Activated CD4-positive, alpha-beta T cell treated with anti-CD3 and anti-CD28 coated beads, Interleukin-2, amount 50 U/mL, for 4 hours (primary cell): ENCODE measurements at regions not wholly inside any gene's neighbourhood (a gene's known extent, or its start where the extent isn't known, plus 50 kb on each side); places are given as distances from the start of the nearest gene placed in this dataset.

Source experiments
- DNase-seq, 2 experiments: peaks; one replicate each; pipeline ENCODE4 v3.0.0-alpha.2; 2020

- no peak for DNase-seq
These were observed 50.0 kb upstream of the LCTL start for GRCh38 chr15:66615846-66616245.

DNA sequence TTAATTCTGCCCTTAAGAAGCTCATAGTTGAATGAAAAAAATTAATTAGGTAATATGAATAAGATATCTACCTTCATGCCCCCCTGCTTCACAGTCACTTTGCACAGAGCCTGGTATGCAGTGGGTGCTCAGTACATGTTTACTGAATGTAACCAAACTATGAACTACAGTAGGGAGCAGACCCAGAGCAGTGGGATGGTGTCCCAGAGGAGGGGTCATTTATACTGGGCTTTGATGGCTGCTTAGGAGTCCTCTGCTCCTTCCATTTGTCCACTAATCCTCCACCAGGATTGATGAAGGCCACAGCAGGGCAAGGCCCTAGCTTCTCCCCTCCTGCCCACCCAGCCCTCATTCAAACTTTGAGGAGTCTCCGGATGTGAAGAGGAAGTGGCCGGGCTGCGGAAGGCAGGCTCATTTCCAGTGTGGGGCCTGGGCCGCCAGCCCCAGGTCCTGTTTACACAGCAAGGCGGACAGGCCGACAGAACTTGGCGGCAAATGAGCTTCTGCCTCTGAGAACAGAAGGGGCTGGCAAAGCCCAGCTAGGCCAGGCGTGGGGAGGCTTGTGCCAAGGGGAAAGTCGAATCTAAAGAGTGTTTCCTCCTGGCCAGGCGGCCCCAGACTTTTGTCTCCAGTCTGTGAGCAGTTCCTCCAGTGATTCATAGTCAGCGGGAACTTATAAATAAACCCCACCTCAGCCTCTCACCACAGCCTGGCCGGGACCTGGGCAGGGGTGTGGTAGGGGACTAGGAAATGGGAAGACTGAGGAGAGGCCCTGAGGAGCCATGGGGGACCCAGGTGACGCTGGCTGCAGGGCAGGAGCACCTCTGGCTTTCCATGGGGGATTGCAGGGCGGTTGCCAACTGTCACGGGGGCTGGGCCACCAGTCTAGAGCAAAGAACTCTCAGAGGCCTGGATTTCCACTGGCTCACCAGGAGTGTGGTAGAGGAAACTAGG is 51.6 kb upstream of the LCTL start:
- DNase-seq, result no peak

DNA sequence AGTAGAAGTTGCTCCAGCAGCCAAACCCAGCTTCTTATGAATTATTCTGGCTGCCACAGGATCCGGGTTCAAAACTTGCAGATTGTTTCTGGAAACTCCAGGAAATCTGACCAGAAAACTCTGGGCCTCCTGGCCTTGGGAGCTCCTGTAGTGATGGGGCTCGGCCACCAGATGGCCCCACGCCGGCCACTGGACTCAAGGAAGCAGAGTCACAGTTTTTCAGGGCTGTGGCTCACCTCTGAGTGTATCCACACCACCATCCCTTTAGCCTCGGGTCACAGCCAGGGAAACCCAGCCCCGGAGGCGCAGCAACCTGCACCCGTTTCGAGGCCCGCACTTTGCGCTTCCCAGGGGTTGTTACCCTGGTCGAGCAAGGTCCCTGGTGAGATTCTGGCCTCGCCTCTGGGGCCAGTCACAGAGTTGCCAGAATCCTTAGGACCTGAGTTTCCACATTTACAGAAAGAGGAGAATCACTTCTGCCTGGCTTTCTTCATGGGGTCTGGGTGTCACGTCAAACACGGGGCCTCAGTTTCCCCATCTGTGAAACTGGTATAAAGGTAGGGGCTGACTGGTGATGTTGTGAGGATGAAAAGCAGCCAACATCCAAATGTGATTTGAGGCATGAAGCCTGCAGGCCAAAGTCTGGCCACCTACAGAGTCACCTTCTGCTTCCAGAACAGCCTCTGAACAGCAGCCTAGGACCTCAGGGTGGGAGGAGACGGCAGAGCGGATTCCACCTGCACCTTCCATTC is 53.5 kb upstream of the LCTL start:
- DNase-seq, result peak; percentile 18 to 27

DNA sequence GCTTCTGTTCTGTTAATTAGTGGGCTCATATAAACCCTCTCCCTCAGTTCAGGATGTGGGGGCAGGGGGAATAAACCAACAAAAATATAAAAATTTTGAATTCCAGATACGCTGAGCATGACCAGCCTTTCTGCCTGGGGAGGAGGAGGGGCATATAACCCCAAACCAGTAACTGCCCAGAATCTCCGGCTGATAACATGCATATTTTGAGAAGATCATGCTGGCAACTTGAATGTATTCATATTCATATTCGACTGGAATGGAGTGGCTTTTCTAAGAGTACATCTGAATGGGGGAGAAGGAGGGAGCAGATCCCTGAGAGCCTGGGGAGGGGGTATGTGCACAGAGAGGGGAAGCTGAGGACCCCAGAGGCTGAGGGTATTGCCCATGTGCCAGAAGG is 54.5 kb upstream of the LCTL start:
- DNase-seq, result no peak

DNA sequence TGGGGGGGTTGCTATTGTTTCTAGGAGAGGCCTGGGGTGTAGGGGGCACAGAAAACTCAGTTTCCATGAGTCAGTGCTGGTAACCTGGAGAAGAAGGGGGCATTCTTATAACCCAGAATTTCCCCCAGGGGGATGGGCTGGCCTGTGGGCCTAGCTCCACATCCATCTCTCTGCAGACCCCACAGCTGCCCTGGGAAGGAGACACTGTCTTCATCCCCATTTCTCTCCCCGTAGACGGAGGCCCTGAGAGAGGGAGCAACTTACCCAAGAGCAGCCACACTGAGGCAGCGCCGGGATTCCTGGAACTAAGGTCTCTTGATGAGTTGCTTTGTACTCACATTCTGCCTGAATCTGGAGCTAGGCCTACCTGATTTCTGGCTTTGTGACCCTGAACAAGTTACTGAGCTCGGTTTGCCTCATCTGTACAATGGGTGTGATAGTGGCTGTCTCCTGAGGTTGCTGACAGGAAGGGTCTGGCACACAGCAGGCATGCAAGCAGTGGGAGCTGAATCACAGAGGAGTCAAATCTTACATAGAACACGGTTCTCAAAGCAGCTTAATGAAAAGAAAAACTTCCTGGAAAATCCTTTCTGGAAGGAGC is 55.0 kb upstream of the LCTL start:
- DNase-seq, result no peak

- no peak for DNase-seq
These were observed 56.0 kb upstream of the LCTL start for GRCh38 chr15:66621491-66622467.

DNA sequence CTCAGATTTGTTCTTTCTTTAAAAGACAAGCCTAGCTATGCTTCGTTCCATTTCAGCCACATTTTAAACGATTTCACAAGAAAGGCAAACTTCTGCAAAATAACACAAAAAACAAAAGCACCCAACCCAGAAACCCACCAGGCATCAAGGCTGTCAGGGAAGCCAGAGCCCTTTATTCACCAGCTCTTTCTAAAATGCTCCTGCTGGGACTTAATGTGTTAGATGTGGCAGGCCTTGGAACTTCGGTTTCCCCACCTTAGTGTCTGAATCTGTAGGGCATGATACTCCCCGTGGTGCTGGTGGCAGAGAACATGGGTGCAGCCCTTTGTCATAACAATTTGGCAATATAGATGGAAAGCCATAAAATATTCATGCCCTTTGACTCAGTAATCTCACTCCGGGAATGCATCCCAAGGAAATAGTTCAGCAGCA is 56.8 kb upstream of the LCTL start:
- DNase-seq, result no peak

- no peak for DNase-seq
These were observed 58.1 kb upstream of the LCTL start for GRCh38 chr15:66623801-66624453.

- DNase-seq, result no peak
These were observed 59.7 kb upstream of the LCTL start for GRCh38 chr15:66625531-66625930.

- DNase-seq, result no peak
These were observed 60.2 kb upstream of the LCTL start for GRCh38 chr15:66625974-66626373.

DNA sequence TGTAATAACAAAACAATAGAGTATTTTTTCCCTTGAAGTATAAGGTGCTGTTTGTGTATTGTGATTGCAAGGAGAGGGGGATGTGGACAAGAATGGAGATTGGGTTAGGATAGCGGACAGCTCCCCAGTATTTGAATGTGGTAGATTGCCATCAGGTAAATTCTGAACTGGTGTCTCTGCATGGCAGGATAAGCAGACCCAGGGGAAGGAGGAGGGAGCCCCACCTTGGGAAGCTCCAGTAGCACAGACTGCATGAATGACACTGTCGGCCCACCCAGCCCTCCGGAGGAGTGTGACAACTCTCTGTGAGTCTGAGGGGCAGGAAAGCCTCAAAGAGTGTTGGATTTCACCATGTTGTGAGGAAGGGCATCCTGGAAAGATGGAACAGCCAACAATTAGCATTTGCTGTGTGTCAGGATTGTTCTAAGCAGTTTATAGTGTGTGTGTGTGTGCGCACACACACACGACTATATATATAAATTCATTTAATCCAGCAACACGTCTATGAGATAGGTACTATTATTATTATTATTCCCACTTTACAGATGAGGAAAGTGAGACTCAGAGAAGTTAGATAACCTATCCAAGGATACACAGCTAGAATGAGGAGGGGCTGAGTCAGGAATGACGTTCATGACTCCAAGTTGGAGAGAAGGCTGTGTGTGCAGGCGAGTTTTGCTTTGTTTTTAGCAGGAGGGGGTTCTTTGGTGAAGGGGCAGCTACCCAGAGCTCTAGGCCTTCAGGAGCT is 63.4 kb upstream of the LCTL start:
- no peak for DNase-seq

GRCh38 chr15:66629817-66630576 is 64.2 kb upstream of the LCTL start:
- no peak for DNase-seq

- DNase-seq, result no peak
These were observed 65.1 kb upstream of the LCTL start for GRCh38 chr15:66630801-66631351.

DNA sequence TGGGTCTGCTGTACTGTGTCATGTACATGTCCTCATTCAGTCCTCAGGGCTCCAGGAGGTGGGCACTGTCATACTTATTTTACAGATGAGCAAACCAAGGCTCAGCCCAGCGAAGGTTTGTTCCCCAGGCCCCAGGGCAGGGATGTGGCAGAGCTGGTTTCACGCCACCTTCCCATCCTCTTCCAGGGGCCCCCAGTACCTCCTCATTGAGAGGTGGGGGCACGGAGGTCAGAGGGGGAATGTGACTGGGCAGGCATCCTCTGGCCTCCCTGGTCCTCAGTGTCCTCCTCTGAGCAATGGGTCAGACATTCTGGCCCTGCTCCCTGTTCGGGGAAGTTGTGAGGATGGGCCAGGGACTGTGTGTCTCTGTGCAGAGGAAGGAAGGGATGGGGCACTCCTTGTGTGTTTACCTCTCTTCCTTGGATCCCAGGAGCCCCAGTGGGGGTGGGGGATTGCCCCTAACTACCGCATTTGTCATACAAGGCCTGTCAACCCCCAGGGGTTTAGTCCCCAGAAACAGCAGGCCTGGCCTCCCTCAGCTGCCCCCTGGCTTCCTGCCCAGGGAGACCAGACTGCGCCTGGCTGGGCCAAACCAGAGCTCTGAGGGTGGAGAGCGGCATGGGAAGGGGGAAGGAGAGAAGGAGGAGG is 65.9 kb upstream of the LCTL start:
- no peak for DNase-seq

GRCh38 chr15:66633041-66633937 is 67.5 kb upstream of the LCTL start:
- no peak for DNase-seq

DNA sequence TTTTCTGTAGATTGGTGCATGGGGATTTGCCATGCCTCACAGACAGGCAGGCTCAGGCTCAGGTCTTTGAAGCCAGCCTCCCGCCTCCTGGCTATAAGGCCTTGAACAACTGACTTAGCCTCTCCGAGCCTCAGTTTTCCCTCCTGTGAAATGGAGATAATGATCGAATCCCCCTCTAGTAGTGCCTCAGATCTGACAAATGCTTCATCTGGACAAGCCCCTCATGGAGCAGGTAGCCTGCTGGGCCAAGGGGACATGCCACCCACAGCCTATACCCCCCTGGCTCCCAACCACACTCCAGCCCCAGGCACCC is 68.1 kb upstream of the LCTL start:
- DNase-seq, result no peak

DNA sequence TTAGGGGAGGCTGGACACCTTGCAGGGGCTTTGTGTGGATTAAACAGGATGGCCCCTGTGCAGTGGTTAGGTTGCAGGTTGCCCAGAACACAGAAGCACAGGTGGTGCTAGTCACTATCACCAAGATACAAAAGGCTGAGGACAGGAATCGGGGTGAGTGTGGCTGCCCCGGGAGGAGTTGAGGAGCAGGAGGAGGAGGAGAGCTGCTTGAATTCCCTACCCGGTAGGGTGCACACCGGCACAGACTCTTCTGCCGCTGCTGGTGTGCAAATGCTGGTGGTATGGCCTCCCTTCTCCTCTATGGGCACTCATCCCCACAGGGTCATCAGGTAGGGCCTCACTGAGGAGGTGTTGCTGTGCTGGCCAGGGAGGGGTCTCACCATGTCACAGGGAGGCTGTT is 67.5 kb upstream of the SMAD6 start:
- no peak for DNase-seq

DNA sequence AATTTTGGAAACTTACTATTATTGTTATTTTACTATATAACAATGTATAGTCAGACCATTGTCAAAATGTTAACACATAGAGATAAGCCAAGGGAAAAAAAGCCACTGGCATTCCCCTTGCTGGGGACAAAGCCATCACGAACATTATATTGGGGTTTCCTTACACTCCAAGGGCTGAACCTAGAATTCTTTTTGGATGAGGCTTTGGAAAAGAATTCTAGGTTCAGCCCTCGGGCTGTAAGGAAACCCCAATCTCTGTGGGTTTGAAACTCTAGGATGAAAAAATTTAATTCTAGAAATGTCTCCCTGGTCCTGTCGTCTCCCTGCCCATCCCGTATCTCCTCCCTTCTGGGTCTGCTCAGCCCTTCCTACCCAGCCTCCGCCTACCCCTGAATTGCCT is 67.0 kb upstream of the SMAD6 start:
- DNase-seq, result no peak

DNA sequence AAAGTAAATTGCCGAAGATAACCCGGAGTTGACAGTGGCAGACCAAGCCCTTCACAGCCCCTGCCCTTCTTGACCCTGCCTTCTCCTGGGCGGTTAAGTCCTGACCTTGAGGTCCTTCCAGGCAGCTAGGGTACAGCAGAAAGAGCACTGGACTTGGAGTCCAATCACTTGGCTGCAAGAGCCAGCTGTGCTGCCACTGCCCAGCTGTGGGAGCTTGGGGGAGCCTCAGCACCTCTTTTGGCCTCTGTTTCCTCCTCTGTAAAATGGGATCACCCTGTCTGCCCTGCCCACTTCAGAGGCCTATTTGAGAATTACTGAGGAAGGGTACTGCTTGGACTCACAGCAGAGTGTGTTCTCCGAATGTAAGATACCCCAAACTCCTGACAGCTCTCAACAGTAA is 66.2 kb upstream of the SMAD6 start:
- no peak for DNase-seq
